DND-41 (cell line): ENCODE measurements at regions not wholly inside any gene's neighbourhood (a gene's known extent, or its start where the extent isn't known, plus 50 kb on each side); places are given as distances from the start of the nearest gene placed in this dataset.

Experiments used
- EZH2 ChIP-seq: IDR thresholded peaks from 3 replicates; pipeline ENCODE4 v1.6.1; 2012; ENCODE audit warnings: borderline replicate concordance, low read depth, mild to moderate bottlenecking, moderate library complexity, low read length, inconsistent platforms; ENCODE audit not compliant: severe bottlenecking
- TF ChIP-seq, protein P1 (sequence below): IDR thresholded peaks from 2 replicates; pipeline ENCODE4 v1.5.1; 2012; ENCODE audit warnings: borderline replicate concordance, low read length, moderate library complexity, mild to moderate bottlenecking; ENCODE audit not compliant: poor library complexity, severe bottlenecking; ENCODE audit errors: extremely low read depth

DNA sequence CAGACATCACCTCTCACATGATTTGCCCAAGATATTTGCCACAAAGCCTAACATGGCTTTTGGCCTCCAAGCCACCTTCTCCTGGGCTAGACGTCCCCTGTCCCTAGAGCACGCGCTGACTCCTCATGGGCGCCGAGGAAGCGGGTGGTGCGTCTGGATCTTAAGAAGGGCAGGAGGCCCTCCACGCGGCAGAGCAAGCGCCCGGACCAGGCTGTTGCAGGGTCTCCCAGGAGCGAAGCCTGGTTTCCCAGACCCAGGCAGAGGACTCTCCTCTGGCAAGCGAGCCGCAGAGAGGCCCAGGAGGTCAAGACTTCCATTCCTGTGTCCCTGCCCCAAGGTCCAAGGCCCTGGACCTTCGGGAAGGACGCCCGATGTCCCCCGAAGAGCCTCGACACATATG, 101.7 kb upstream of the TTC34 start:
- TF ChIP-seq, protein P1, sequence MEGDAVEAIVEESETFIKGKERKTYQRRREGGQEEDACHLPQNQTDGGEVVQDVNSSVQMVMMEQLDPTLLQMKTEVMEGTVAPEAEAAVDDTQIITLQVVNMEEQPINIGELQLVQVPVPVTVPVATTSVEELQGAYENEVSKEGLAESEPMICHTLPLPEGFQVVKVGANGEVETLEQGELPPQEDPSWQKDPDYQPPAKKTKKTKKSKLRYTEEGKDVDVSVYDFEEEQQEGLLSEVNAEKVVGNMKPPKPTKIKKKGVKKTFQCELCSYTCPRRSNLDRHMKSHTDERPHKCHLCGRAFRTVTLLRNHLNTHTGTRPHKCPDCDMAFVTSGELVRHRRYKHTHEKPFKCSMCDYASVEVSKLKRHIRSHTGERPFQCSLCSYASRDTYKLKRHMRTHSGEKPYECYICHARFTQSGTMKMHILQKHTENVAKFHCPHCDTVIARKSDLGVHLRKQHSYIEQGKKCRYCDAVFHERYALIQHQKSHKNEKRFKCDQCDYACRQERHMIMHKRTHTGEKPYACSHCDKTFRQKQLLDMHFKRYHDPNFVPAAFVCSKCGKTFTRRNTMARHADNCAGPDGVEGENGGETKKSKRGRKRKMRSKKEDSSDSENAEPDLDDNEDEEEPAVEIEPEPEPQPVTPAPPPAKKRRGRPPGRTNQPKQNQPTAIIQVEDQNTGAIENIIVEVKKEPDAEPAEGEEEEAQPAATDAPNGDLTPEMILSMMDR: no peak
- TF ChIP-seq EZH2: no peak
